ENCODE measurements at regions not wholly inside any gene's neighbourhood (a gene's known extent, or its start where the extent isn't known, plus 50 kb on each side); places are given as distances from the start of the nearest gene placed in this dataset.

DNA sequence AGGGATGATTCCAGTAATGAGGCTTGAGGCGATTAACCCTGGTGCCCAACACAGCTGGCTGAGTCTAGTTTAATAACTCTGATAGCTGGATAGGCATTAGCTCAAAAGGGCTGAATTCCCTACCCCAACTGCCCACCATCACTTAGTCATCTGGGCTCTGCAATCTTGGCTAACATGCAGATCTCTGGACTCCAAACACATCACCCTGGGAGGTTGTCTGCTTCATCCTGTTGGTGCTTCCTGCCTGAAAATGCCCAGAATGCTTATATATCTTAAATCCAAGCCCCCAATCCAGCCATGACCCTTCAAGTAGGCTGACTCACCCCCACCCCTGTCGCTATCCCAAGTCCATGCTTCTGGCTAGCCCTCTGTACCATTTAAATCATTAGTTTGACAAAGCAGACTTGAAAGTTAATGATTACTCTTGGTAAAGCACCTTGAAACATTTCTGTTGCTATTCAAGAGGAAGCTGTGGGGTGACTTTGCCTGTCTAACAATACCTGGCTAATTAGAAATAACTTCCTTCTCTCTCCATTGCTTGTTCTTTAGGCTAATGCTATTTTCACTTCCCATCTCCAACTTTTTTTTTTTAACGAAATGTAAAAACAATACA lies 107.0 kb upstream of the RORA start:
- TF ChIP-seq NFYB (CRISPR knock-in tag; conservative IDR thresholded peaks at IDR 0.05; ENCODE audit: low read depth), result no peak
- TF ChIP-seq TEAD1 (CRISPR knock-in tag; IDR thresholded peaks at IDR 0.05), result no peak
- TF ChIP-seq, protein P1, sequence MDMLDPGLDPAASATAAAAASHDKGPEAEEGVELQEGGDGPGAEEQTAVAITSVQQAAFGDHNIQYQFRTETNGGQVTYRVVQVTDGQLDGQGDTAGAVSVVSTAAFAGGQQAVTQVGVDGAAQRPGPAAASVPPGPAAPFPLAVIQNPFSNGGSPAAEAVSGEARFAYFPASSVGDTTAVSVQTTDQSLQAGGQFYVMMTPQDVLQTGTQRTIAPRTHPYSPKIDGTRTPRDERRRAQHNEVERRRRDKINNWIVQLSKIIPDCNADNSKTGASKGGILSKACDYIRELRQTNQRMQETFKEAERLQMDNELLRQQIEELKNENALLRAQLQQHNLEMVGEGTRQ (CRISPR knock-in tag; IDR thresholded peaks at IDR 0.05), result no peak
- TF ChIP-seq, protein P2, sequence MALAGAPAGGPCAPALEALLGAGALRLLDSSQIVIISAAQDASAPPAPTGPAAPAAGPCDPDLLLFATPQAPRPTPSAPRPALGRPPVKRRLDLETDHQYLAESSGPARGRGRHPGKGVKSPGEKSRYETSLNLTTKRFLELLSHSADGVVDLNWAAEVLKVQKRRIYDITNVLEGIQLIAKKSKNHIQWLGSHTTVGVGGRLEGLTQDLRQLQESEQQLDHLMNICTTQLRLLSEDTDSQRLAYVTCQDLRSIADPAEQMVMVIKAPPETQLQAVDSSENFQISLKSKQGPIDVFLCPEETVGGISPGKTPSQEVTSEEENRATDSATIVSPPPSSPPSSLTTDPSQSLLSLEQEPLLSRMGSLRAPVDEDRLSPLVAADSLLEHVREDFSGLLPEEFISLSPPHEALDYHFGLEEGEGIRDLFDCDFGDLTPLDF (CRISPR knock-in tag; IDR thresholded peaks at IDR 0.05), result no peak
- TF ChIP-seq, protein P3, sequence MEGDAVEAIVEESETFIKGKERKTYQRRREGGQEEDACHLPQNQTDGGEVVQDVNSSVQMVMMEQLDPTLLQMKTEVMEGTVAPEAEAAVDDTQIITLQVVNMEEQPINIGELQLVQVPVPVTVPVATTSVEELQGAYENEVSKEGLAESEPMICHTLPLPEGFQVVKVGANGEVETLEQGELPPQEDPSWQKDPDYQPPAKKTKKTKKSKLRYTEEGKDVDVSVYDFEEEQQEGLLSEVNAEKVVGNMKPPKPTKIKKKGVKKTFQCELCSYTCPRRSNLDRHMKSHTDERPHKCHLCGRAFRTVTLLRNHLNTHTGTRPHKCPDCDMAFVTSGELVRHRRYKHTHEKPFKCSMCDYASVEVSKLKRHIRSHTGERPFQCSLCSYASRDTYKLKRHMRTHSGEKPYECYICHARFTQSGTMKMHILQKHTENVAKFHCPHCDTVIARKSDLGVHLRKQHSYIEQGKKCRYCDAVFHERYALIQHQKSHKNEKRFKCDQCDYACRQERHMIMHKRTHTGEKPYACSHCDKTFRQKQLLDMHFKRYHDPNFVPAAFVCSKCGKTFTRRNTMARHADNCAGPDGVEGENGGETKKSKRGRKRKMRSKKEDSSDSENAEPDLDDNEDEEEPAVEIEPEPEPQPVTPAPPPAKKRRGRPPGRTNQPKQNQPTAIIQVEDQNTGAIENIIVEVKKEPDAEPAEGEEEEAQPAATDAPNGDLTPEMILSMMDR (IDR thresholded peaks at IDR 0.05), result no peak
- no peak for TF ChIP-seq KAT7 (CRISPR knock-in tag; IDR thresholded peaks at IDR 0.05; ENCODE audit: borderline replicate concordance)
- TF ChIP-seq, protein P4, sequence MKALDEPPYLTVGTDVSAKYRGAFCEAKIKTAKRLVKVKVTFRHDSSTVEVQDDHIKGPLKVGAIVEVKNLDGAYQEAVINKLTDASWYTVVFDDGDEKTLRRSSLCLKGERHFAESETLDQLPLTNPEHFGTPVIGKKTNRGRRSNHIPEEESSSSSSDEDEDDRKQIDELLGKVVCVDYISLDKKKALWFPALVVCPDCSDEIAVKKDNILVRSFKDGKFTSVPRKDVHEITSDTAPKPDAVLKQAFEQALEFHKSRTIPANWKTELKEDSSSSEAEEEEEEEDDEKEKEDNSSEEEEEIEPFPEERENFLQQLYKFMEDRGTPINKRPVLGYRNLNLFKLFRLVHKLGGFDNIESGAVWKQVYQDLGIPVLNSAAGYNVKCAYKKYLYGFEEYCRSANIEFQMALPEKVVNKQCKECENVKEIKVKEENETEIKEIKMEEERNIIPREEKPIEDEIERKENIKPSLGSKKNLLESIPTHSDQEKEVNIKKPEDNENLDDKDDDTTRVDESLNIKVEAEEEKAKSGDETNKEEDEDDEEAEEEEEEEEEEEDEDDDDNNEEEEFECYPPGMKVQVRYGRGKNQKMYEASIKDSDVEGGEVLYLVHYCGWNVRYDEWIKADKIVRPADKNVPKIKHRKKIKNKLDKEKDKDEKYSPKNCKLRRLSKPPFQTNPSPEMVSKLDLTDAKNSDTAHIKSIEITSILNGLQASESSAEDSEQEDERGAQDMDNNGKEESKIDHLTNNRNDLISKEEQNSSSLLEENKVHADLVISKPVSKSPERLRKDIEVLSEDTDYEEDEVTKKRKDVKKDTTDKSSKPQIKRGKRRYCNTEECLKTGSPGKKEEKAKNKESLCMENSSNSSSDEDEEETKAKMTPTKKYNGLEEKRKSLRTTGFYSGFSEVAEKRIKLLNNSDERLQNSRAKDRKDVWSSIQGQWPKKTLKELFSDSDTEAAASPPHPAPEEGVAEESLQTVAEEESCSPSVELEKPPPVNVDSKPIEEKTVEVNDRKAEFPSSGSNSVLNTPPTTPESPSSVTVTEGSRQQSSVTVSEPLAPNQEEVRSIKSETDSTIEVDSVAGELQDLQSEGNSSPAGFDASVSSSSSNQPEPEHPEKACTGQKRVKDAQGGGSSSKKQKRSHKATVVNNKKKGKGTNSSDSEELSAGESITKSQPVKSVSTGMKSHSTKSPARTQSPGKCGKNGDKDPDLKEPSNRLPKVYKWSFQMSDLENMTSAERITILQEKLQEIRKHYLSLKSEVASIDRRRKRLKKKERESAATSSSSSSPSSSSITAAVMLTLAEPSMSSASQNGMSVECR (CRISPR knock-in tag; IDR thresholded peaks at IDR 0.05; ENCODE audit: borderline replicate concordance), result no peak

Data from WTC11 (cell line).